ENCODE measurements at regions not wholly inside any gene's neighbourhood (a gene's known extent, or its start where the extent isn't known, plus 50 kb on each side); places are given as distances from the start of the nearest gene placed in this dataset.

DNA sequence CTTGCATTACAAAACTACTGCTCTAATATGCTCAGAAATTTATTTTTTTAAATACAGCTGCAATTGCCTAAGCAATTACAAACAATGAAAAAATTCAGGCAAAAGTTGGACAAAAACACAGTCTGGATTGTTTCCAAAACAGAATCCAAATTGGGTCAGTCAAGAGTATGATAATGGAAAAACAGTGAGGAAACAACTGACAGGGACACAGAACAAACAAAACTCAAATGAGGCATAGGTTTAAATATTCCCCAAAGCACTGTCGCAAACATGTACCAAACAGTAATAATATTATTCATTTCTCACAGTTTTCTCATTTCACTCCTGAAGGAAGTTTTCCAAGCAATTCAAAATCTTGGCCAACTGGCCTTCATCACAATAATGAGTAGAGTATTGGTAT, 386.6 kb downstream of the CENPC start:
- H3K4me1 Mint-ChIP-seq, result no peaks in the 10 kb centered on the region
- H3K27me3 Mint-ChIP-seq, result no peaks in the 10 kb centered on the region
- H3K4me3 Mint-ChIP-seq, result no peak overlapping the region
- no peak for ATAC-seq
- H3K36me3 Mint-ChIP-seq, result no peaks in the 10 kb centered on the region
- DNase-seq, result no peak
- no peaks in the 10 kb centered on the region for H3K9me3 Mint-ChIP-seq (ENCODE audit: low read depth)
- CTCF ChIA-PET, result no interaction called here
- no peak overlapping the region for H3K27ac Mint-ChIP-seq

- Mint-ChIP-seq H3K4me3 (no peak overlapping the region), H3K9me3 (ENCODE audit: low read depth) (no peaks in the 10 kb centered on the region), H3K27ac (no peak overlapping the region), H3K4me1 (no peaks in the 10 kb centered on the region), H3K27me3 (no peaks in the 10 kb centered on the region), H3K36me3 (no peaks in the 10 kb centered on the region)
- no peak for ATAC-seq
- CTCF ChIA-PET, result no interaction called here
- DNase-seq, result no peak
Measured at GRCh38 chr4:67152976-67153375, 392.3 kb downstream of the CENPC start.

DNA sequence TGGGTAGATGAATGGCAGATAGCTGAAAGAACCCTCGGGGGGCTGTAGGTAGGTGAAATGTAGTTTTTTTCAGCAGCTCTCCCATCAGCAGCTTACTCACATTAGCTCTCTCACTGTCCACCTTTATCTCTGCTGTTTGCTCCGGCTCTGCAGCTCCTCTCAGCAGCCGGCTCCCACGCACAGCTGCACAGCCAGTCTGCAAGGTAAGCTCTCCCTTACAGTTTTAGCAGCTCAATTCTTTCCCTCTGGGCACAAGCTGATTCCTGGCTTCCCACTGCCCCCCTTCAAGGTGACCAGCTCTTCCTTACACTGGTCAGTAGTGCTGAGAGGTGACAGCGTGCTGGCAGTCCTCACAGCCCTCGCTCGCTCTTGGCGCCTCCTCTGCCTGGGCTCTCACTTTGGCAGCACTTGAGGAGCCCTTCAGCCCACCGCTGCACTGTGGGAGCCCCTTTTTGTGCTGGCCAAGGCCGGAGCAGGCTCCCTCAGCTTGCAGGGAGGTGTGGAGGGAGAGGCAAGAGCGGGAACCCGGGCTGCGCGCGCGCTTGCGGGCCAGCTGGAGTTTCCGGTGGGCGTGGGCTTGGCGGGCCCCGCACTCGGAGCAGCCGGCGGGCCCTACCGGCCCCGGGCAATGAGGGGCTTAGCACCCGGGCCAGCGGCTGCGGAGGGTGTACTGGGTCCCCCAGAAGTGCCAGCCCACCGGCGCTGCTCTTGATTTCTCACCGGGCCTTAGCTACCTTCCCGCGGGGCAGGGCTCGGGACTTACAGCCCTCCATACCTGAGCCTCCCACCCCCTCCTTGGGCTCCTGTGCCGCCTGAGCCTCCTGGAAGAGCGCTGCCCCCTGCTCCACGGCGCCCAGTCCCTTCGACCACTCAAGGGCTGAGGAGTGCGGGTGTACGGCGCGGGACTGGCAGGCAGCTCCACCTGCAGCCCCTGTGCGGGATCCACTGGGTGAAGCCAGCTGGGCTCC, 393.6 kb downstream of the CENPC start:
- DNase-seq, result no peak
- ATAC-seq, result no peak
- H3K4me1 Mint-ChIP-seq, result no peaks in the 10 kb centered on the region
- no peaks in the 10 kb centered on the region for H3K36me3 Mint-ChIP-seq
- no peaks in the 10 kb centered on the region for H3K27me3 Mint-ChIP-seq
- no peak overlapping the region for H3K27ac Mint-ChIP-seq
- CTCF ChIA-PET, result no interaction called here
- no peak overlapping the region for H3K4me3 Mint-ChIP-seq
- H3K9me3 Mint-ChIP-seq (ENCODE audit: low read depth), result no peaks in the 10 kb centered on the region

DNA sequence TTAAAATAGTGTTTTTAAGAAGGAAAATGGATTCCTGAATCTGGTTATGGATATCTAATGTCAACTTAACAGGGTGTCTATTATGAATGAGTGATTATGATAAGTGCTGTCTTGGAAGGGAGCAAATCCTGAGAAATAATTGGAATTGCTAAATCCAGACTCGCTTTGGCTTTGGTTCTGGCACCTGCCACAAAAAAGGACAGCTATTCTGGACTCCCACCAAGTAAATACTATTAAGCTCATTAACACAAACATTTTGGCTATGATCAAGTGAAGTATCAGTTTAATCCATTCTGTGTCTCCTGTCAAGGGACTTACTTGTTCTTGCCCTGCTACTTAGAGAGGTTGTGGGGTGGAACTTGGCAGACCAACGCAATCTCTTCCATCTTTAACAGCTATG, 403.7 kb downstream of the CENPC start:
- ATAC-seq, result no peak
- no peaks in the 10 kb centered on the region for H3K4me1 Mint-ChIP-seq
- no peaks in the 10 kb centered on the region for H3K9me3 Mint-ChIP-seq (ENCODE audit: low read depth)
- CTCF ChIA-PET, result no interaction called here
- H3K27me3 Mint-ChIP-seq, result no peaks in the 10 kb centered on the region
- H3K36me3 Mint-ChIP-seq, result no peaks in the 10 kb centered on the region
- H3K4me3 Mint-ChIP-seq, result no peak overlapping the region
- DNase-seq, result no peak
- no peak overlapping the region for H3K27ac Mint-ChIP-seq

DNA sequence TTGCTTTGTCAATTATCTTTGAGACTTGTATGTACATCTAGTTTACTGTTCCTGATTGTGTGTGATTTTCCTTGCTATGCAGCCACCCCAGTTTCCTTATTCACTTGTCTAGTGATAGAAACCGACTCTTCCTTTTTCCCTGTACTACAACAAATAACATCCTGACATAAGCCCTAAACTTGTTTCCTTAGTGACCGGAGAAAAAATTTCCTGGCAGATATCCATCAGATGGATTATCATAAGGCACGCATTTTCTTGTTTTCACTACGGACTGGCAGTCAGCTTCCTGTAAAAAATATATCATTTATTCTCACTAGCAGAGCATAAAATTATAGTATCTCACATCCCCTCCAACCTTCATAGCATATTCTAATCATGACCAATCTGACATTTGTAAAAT, 410.7 kb downstream of the CENPC start:
- Mint-ChIP-seq H3K4me3 (no peak overlapping the region), H3K27me3 (no peaks in the 10 kb centered on the region), H3K9me3 (ENCODE audit: low read depth) (no peaks in the 10 kb centered on the region), H3K36me3 (no peaks in the 10 kb centered on the region), H3K27ac (no peak overlapping the region), H3K4me1 (no peaks in the 10 kb centered on the region)
- DNase-seq (no peak), ATAC-seq (no peak)
- CTCF ChIA-PET, result no interaction called here

DNA sequence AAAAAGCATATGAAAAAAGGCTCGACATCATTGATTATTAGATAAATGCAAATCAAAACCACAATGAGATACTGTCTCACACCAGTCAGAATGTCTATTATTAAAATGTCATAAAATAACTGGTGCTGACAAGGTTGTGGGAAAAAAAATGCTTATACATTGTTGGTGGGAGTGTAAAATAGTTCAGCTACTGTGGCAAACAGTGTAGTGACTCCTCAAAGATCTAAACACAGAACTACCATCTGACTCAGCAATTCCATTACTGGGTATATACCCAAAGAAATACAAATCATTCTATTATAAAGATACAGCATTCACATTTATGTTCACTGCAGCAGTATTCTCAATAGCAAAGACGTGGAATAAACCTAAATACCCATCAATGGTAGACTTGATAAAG, 412.1 kb downstream of the CENPC start:
- DNase-seq (no peak), ATAC-seq (no peak)
- H3K9me3 Mint-ChIP-seq (ENCODE audit: low read depth), result no peaks in the 10 kb centered on the region
- H3K27me3 Mint-ChIP-seq, result no peaks in the 10 kb centered on the region
- CTCF ChIA-PET, result no interaction called here
- H3K4me1 Mint-ChIP-seq, result no peaks in the 10 kb centered on the region
- no peak overlapping the region for H3K4me3 Mint-ChIP-seq
- H3K27ac Mint-ChIP-seq, result no peak overlapping the region
- H3K36me3 Mint-ChIP-seq, result no peaks in the 10 kb centered on the region

DNA sequence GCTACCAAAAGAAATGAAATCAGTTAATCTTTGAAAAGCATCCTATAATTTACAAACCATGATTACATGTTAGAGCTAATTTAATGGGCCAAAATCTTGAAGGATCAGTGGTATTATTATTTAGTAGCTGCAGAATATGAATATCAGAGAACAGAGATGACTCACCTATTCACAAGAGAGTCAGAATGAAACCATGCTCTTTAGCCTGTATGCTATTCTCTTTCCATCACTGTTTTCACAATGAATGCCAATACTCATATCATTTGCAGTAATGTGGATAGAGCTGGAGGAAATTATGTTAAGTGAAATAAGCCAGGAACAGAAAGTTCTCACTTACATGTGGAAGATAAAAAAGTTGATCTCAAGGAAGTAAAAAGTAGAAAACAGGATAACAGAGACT, 414.1 kb downstream of the CENPC start:
- no peaks in the 10 kb centered on the region for H3K27me3 Mint-ChIP-seq
- CTCF ChIA-PET, result no interaction called here
- H3K4me3 Mint-ChIP-seq, result no peak overlapping the region
- no peak overlapping the region for H3K27ac Mint-ChIP-seq
- H3K9me3 Mint-ChIP-seq (ENCODE audit: low read depth), result no peaks in the 10 kb centered on the region
- no peaks in the 10 kb centered on the region for H3K4me1 Mint-ChIP-seq
- ATAC-seq (no peak), DNase-seq (no peak)
- H3K36me3 Mint-ChIP-seq, result no peaks in the 10 kb centered on the region

DNA sequence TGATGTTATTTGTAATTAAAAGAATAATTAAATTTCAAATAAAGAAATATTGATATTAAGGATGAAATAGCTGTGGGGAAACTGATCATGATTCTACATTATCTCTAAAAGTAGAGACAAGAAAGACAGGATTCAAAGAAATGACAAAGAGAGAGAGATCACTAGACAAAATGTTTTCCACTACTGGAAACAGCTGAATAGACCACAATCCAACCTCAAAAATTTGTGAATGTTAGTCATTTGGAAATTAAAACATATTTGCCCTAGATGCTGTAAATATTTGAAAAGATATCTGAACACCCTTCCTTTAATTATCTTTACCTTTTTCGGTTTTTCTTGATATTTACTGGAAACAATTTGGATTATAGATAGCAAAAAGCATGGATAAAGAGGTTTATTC, 414.9 kb downstream of the CENPC start:
- ATAC-seq (no peak), DNase-seq (no peak)
- Mint-ChIP-seq H3K4me1 (no peaks in the 10 kb centered on the region), H3K36me3 (no peaks in the 10 kb centered on the region), H3K9me3 (ENCODE audit: low read depth) (no peaks in the 10 kb centered on the region), H3K27ac (no peak overlapping the region), H3K27me3 (no peaks in the 10 kb centered on the region), H3K4me3 (no peak overlapping the region)
- CTCF ChIA-PET, result no interaction called here

GRCh38 chr4:67126570-67126969, 418.7 kb downstream of the CENPC start:
- CTCF ChIA-PET, result no interaction called here
- no peaks in the 10 kb centered on the region for H3K4me1 Mint-ChIP-seq
- no peaks in the 10 kb centered on the region for H3K36me3 Mint-ChIP-seq
- DNase-seq (no peak), ATAC-seq (no peak)
- no peak overlapping the region for H3K27ac Mint-ChIP-seq
- H3K9me3 Mint-ChIP-seq (ENCODE audit: low read depth), result peaks cover under 1% of the 10 kb centered on the region
- H3K4me3 Mint-ChIP-seq, result no peak overlapping the region
- H3K27me3 Mint-ChIP-seq, result no peaks in the 10 kb centered on the region

DNA sequence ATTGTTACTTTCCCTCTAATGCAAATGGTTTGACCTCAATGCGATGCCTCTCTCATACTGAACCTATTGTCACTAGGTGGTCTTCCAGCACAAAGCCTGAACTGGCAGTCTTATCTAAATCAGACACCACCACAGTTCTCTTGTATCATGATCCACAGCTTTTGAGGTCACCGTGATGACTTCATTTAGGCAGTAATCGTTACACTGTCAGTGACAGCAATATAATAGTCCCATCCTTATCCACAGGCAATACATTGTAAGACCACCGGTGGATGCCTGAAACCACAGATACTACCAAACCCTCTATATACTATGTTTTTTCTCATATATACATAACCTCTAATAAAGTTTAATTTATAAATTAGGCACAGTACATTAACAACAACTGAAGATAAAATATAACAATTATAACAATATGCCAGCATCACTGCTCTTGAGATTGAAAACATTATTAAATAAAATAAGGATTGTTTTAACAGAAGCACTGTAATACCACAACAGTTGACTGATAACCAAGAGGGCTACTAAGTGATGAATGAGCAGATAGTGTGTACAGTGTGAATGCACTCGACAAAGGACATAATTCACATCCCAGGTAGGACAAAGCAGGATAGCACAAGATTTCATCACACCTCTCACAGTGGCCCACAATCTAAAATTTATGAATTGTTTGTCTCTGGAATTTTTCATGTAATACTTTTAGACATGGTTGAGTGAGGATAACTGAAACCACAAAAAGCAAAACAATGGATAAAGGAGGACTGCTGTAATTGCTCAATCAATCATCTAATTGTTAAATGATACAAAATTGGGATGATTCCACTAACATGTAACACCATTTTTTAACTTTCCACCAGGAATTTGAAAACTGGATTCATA, 419.4 kb downstream of the CENPC start:
- Mint-ChIP-seq H3K36me3 (no peaks in the 10 kb centered on the region), H3K9me3 (ENCODE audit: low read depth) (peaks cover 3% of the 10 kb centered on the region), H3K27me3 (no peaks in the 10 kb centered on the region), H3K4me3 (no peak overlapping the region), H3K27ac (no peak overlapping the region), H3K4me1 (no peaks in the 10 kb centered on the region)
- no peak for DNase-seq
- ATAC-seq, result no peak
- CTCF ChIA-PET, result no interaction called here

DNA sequence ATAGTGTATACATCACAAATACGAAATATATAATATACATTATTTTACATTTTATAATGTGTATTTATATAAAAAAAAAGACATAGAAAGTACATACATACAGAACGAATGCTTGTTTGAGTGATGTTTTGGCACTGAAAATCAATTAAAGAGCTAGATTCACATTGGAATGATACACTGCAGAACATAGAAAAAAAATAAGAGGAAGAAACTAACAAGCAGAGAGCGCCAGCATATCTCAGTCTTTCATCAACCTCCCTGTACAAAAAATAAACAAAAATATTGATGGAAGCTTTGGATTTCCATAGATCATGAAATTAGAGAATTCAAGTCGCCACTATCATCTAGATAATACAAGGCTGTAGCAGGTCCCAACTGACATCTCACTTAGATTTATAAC, 420.6 kb downstream of the CENPC start:
- Mint-ChIP-seq H3K36me3 (no peaks in the 10 kb centered on the region), H3K4me3 (no peak overlapping the region), H3K4me1 (no peaks in the 10 kb centered on the region), H3K27me3 (no peaks in the 10 kb centered on the region), H3K9me3 (ENCODE audit: low read depth) (peaks cover 3% of the 10 kb centered on the region), H3K27ac (no peak overlapping the region)
- CTCF ChIA-PET, result no interaction called here
- no peak for DNase-seq
- ATAC-seq, result no peak

DNA sequence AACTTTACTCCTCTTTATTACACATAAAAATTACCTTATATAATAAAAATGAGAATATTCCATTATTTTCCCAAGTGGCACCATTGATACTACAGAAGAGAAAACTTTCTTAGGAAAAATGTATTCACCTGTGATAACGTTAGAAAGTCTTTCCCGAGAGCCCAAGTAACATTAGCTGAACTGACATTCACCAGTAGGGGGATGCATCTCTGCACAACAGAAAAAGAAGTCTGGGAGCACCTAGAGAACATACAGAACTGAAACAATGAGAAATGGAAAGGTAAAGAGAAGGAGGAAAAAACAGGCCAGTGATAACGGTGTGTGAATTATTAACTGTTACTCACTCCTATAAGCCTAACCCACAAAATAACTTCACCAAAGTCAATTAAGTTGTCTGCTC, 423.3 kb downstream of the CENPC start:
- Mint-ChIP-seq H3K9me3 (ENCODE audit: low read depth) (peaks cover 3% of the 10 kb centered on the region), H3K4me1 (no peaks in the 10 kb centered on the region), H3K4me3 (no peak overlapping the region), H3K36me3 (no peaks in the 10 kb centered on the region), H3K27ac (no peak overlapping the region), H3K27me3 (no peaks in the 10 kb centered on the region)
- ATAC-seq (no peak), DNase-seq (no peak)
- CTCF ChIA-PET, result no interaction called here

DNA sequence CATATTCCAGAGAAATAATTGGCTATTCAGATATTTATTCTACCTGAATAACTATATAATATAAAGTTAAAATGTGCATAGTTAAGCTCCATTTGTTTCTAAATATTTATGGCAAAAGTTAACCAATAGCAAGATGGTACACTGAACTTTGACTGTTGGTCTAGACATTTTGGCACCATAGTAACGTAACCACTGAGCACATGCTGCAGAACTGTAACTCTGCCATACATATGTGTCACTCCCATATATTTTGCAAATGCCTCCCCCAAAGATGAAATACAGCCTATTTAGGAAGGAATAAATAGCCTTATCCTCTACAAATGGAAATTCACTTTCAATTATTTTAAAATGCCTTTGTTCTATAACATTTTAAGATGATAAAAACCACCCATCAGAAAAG, 424.9 kb downstream of the CENPC start:
- Mint-ChIP-seq H3K36me3 (no peaks in the 10 kb centered on the region), H3K27ac (no peak overlapping the region), H3K9me3 (ENCODE audit: low read depth) (peaks cover 3% of the 10 kb centered on the region), H3K4me3 (no peak overlapping the region), H3K27me3 (no peaks in the 10 kb centered on the region), H3K4me1 (no peaks in the 10 kb centered on the region)
- no peak for ATAC-seq
- no peak for DNase-seq
- CTCF ChIA-PET, result no interaction called here

GRCh38 chr4:67109276-67109675, 436.0 kb downstream of the CENPC start:
- ATAC-seq, result no peak
- H3K27ac Mint-ChIP-seq, result no peak overlapping the region
- no peak overlapping the region for H3K4me3 Mint-ChIP-seq
- DNase-seq, result no peak
- CTCF ChIA-PET, result no interaction called here
- H3K36me3 Mint-ChIP-seq, result no peaks in the 10 kb centered on the region
- no peaks in the 10 kb centered on the region for H3K9me3 Mint-ChIP-seq (ENCODE audit: low read depth)
- no peaks in the 10 kb centered on the region for H3K27me3 Mint-ChIP-seq
- H3K4me1 Mint-ChIP-seq, result no peaks in the 10 kb centered on the region

All from activated CD8-positive, alpha-beta memory T cell treated with anti-CD3 and anti-CD28 coated beads, Interleukin-2, amount 10 ng/mL, durations not matched to agents 7 days and 5 days (primary cell).